ENCODE measurements at regions not wholly inside any gene's neighbourhood (a gene's known extent, or its start where the extent isn't known, plus 50 kb on each side); places are given as distances from the start of the nearest gene placed in this dataset.

DNA sequence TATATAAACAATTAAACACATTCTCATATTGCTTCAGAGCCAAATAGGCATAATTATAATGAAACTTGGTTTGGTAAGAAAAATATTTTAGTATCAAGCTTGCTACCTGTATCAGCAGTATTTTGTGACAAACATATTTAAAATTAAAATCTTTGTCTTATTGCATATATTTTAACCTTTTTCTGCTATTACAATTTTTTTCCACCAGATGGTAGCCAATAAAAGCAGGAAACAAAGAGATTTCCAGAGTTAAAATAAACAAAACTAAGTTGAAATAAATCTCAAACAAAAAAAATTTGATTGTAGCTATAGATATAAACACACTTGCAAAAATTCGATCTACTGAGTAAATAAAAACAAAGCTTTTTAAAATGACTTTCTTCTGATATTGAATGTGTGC is 491.3 kb upstream of the GJE1 start:
- Histone ChIP-seq H3K4me1 (no peaks in the 10 kb centered on the region), H3K4me3 (no peak overlapping the region), H3K27ac (no peak overlapping the region), H3K36me3 (no peaks in the 10 kb centered on the region), H3K27me3 (no peaks in the 10 kb centered on the region), H3K9me3 (no peaks in the 10 kb centered on the region)
- DNase-seq = no peak
- no peak for TF ChIP-seq CTCF (IDR thresholded peaks at IDR 0.05)
- no peak for TF ChIP-seq POLR2A (IDR thresholded peaks at IDR 0.05)

- no peaks in the 10 kb centered on the region for H3K36me3 ChIP-seq
- H3K4me3 ChIP-seq = no peak overlapping the region
- no peak for TF ChIP-seq CTCF (IDR thresholded peaks at IDR 0.05)
- TF ChIP-seq POLR2A (IDR thresholded peaks at IDR 0.05) = no peak
- no peak overlapping the region for H3K27ac ChIP-seq
- no peaks in the 10 kb centered on the region for H3K4me1 ChIP-seq
- no peaks in the 10 kb centered on the region for H3K9me3 ChIP-seq
- no peaks in the 10 kb centered on the region for H3K27me3 ChIP-seq
- no peak for DNase-seq
Observed at GRCh38 chr6:141635621-141636020, 497.1 kb upstream of the GJE1 start.

DNA sequence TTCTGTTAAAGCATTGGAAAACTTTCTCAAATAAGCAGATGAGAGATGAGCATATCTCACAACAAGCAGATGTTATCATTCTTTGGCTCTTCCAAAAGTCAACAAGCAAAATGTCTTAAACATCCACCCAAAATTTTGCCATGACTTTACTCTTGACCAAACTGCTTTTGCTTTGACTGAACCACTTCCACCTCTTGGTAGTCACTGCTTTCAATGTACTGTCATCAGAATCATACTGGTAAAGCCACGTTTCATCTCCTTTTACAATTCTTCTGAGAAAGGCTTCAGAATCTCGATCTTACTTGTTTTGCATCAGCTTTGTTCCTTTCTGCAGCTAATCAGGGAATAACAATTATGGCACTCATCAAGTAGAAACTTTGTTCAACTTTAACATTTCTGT is 498.5 kb upstream of the GJE1 start:
- no peak for DNase-seq
- Histone ChIP-seq H3K27me3 (no peaks in the 10 kb centered on the region), H3K9me3 (no peaks in the 10 kb centered on the region), H3K27ac (no peak overlapping the region), H3K4me1 (no peaks in the 10 kb centered on the region), H3K4me3 (no peak overlapping the region), H3K36me3 (no peaks in the 10 kb centered on the region)
- no peak for TF ChIP-seq POLR2A (IDR thresholded peaks at IDR 0.05)
- no peak for TF ChIP-seq CTCF (IDR thresholded peaks at IDR 0.05)

DNA sequence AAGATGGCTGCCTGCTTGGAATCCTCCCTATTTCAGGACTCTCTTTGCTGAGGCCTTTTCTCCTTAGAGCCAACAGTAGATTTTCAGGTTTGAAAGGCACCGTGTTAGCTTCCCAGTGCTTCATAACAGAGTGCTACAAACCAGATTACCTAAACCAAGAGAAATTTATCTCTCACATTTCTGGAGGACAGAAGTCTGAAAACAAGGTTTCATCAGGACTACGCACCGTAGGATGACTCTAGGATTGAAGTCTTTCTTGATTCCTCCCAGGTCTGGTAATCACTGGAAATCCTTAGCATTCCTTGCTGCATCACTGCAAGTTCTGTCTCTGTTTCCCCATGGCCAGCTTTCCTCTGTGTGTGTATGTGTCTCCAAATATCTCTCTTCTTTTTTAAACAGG is 508.4 kb upstream of the GJE1 start:
- H3K4me1 ChIP-seq = no peaks in the 10 kb centered on the region
- no peaks in the 10 kb centered on the region for H3K36me3 ChIP-seq
- no peaks in the 10 kb centered on the region for H3K27me3 ChIP-seq
- DNase-seq = no peak
- no peaks in the 10 kb centered on the region for H3K9me3 ChIP-seq
- TF ChIP-seq CTCF (IDR thresholded peaks at IDR 0.05) (no peak), POLR2A (IDR thresholded peaks at IDR 0.05) (no peak)
- H3K27ac ChIP-seq = no peak overlapping the region
- H3K4me3 ChIP-seq = no peak overlapping the region

- TF ChIP-seq POLR2A (IDR thresholded peaks at IDR 0.05) (no peak), CTCF (IDR thresholded peaks at IDR 0.05) (no peak)
Observed at GRCh38 chr6:141618180-141618581, 514.5 kb upstream of the GJE1 start.

GRCh38 chr6:141610741-141611140 is 522.0 kb upstream of the GJE1 start:
- Histone ChIP-seq H3K36me3 (no peaks in the 10 kb centered on the region), H3K27me3 (no peaks in the 10 kb centered on the region), H3K27ac (no peak overlapping the region), H3K4me3 (no peak overlapping the region), H3K4me1 (no peaks in the 10 kb centered on the region), H3K9me3 (no peaks in the 10 kb centered on the region)
- TF ChIP-seq POLR2A (IDR thresholded peaks at IDR 0.05) (no peak), CTCF (IDR thresholded peaks at IDR 0.05) (no peak)
- no peak for DNase-seq

More at GRCh38 chr6:141618180-141618581, 514.5 kb upstream of the GJE1 start:
- no peak overlapping the region for H3K27ac ChIP-seq
- DNase-seq = no peak
- no peaks in the 10 kb centered on the region for H3K36me3 ChIP-seq
- H3K4me1 ChIP-seq = no peaks in the 10 kb centered on the region
- H3K4me3 ChIP-seq = no peak overlapping the region
- H3K9me3 ChIP-seq = no peaks in the 10 kb centered on the region
- H3K27me3 ChIP-seq = no peaks in the 10 kb centered on the region

All from Peyer's patch (tissue), 4 donors.